Thyroid gland (tissue), 4 donors: ENCODE measurements at regions not wholly inside any gene's neighbourhood (a gene's known extent, or its start where the extent isn't known, plus 50 kb on each side); places are given as distances from the start of the nearest gene placed in this dataset.

Experiments
- POLR2A ChIP-seq, 2 donors: fragments of 450-650 bp; IDR thresholded peaks; one replicate each; pipeline ENCODE4 v1.6.1; 2017; ENCODE audit warnings: antibody characterized with exemption in 2 of 2, mild to moderate bottlenecking in 2 of 2, moderate library complexity in 1 of 2
- TF ChIP-seq, protein P1 (sequence below), 6 experiments: fragments of 200-600 bp in 3 of 6; fragments of 450-650 bp in 3 of 6; sonication (generic) in 3 of 6; IDR thresholded peaks; one replicate each; pipeline ENCODE4 v1.5.1; 2016 to 2019; ENCODE audit warnings: antibody characterized with exemption in 6 of 6, mild to moderate bottlenecking in 2 of 6, inconsistent platforms in 1 of 6, moderate library complexity in 1 of 6

DNA sequence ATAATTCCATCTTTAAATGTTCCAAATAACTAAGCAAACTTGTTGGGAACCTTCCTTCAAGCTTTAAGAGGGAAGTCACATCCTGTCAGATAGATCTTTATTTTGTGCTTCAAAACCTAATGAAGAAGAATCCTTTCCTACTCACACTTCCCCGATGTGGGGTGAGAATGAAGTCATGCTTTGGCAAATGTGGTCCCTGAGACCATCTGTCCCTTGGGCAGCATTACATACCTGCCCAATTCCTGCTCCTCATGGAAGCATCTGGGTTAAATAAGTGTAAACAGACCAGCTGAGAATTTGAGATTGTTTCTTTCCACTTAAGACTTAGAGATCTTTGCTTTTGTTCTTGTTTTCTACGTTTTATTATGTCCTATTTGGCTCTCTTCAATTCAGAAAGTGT is 606.0 kb upstream of the TMEM132C start:
- TF ChIP-seq, protein P1, sequence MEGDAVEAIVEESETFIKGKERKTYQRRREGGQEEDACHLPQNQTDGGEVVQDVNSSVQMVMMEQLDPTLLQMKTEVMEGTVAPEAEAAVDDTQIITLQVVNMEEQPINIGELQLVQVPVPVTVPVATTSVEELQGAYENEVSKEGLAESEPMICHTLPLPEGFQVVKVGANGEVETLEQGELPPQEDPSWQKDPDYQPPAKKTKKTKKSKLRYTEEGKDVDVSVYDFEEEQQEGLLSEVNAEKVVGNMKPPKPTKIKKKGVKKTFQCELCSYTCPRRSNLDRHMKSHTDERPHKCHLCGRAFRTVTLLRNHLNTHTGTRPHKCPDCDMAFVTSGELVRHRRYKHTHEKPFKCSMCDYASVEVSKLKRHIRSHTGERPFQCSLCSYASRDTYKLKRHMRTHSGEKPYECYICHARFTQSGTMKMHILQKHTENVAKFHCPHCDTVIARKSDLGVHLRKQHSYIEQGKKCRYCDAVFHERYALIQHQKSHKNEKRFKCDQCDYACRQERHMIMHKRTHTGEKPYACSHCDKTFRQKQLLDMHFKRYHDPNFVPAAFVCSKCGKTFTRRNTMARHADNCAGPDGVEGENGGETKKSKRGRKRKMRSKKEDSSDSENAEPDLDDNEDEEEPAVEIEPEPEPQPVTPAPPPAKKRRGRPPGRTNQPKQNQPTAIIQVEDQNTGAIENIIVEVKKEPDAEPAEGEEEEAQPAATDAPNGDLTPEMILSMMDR (IDR thresholded peaks at IDR 0.05): no peak
- no peak for TF ChIP-seq POLR2A (IDR thresholded peaks at IDR 0.05)
